Stomach (tissue), 8 donors: ENCODE measurements at regions not wholly inside any gene's neighbourhood (a gene's known extent, or its start where the extent isn't known, plus 50 kb on each side); places are given as distances from the start of the nearest gene placed in this dataset.

Experiments used
- DNase-seq, 2 donors: peaks; one replicate each; pipeline versions ENCODE4 v3.0.0 to v3.0.0-alpha.2; 2013 to 2019
- H3K27ac ChIP-seq, 5 donors: fragments of 200-600 bp in 4 of 5; sonication (generic) in 4 of 5; one replicate each; pipeline ENCODE4 v1.5.1; 2013 to 2019; ENCODE audit warnings: mild to moderate bottlenecking in 1 of 5, moderate library complexity in 1 of 5
- H3K27me3 ChIP-seq, 3 donors: fragments of 200-600 bp; sonication (generic); one replicate each; pipeline ENCODE4 v1.5.1; 2017 to 2019; ENCODE audit warnings: mixed run types in 1 of 3
- H3K36me3 ChIP-seq, 4 donors: fragments of 200-600 bp; sonication (generic); 1 replicate in 3 of 4; 2 replicates in 1 of 4; pipeline ENCODE4 v1.5.1; 2016 to 2019
- H3K4me1 ChIP-seq, 4 donors: fragments of 200-600 bp; sonication (generic); one replicate each; pipeline ENCODE4 v1.5.1; 2016 to 2019
- H3K4me3 ChIP-seq, 4 donors: fragments of 200-600 bp; sonication (generic) in 3 of 4; one replicate each; pipeline ENCODE4 v1.5.1; 2016 to 2019; ENCODE audit warnings: mild to moderate bottlenecking in 1 of 4
- H3K9me3 ChIP-seq, 4 donors: fragments of 200-600 bp; sonication (generic); one replicate each; pipeline ENCODE4 v1.5.1; 2016 to 2019
- EP300 ChIP-seq: sonication (generic); formaldehyde crosslinking; IDR thresholded peaks from one replicate; pipeline ENCODE4 v1.6.1; 2017; ENCODE audit warnings: antibody characterized with exemption
- POLR2A ChIP-seq, 4 donors: fragments of 450-650 bp; IDR thresholded peaks; one replicate each; pipeline ENCODE4 v1.6.1; 2016; ENCODE audit warnings: antibody characterized with exemption in 4 of 4, control low read depth in 2 of 4, mild to moderate bottlenecking in 1 of 4, moderate library complexity in 1 of 4
- POLR2AphosphoS5 ChIP-seq, 3 donors: sonication (generic); formaldehyde crosslinking; IDR thresholded peaks; one replicate each; pipeline ENCODE4 v1.6.1; 2016; ENCODE audit warnings: antibody characterized with exemption in 3 of 3
- whole genome bisulfite sequencing, 5 donors: extraction: QIAGEN DNeasy Blood & Tissue Kit in 3 of 5; methylation state at CpG; one replicate each; pipeline versions ENCODE4 v1.1.5 to v1.1.7; 2013 to 2018; 5-methylcytosine and 5-hydroxymethylcytosine counted together
- intact Hi-C: fragments of 100-400 bp; cut with DNase I; formaldehyde crosslinking; loops from one replicate; pipeline ENCODE4 v1.15.1; 2023; ENCODE audit warnings: low total_unique reads
- TF ChIP-seq, protein P1 (sequence below), 7 experiments: fragments of 450-650 bp in 4 of 7; fragments of 200-600 bp in 3 of 7; sonication (generic) in 3 of 7; IDR thresholded peaks; one replicate each; pipeline ENCODE4 v1.5.1; 2016 to 2019; ENCODE audit warnings: antibody characterized with exemption in 7 of 7, control low read depth in 2 of 7, mild to moderate bottlenecking in 1 of 7
- donor health status: healthy with polysubstance abuse.
- donor health status: Bipolar disorder and iron deficiency.
- donor health status: healthy.

- intact Hi-C loops = no loop called here
- H3K4me3 ChIP-seq = no peak overlapping the region
- no peaks in the 10 kb centered on the region for H3K36me3 ChIP-seq
- no peaks in the 10 kb centered on the region for H3K27me3 ChIP-seq
- TF ChIP-seq EP300 (no peak), POLR2A (IDR thresholded peaks at IDR 0.05) (no peak), POLR2AphosphoS5 (IDR thresholded peaks at IDR 0.05) (no peak)
- TF ChIP-seq, protein P1, sequence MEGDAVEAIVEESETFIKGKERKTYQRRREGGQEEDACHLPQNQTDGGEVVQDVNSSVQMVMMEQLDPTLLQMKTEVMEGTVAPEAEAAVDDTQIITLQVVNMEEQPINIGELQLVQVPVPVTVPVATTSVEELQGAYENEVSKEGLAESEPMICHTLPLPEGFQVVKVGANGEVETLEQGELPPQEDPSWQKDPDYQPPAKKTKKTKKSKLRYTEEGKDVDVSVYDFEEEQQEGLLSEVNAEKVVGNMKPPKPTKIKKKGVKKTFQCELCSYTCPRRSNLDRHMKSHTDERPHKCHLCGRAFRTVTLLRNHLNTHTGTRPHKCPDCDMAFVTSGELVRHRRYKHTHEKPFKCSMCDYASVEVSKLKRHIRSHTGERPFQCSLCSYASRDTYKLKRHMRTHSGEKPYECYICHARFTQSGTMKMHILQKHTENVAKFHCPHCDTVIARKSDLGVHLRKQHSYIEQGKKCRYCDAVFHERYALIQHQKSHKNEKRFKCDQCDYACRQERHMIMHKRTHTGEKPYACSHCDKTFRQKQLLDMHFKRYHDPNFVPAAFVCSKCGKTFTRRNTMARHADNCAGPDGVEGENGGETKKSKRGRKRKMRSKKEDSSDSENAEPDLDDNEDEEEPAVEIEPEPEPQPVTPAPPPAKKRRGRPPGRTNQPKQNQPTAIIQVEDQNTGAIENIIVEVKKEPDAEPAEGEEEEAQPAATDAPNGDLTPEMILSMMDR (IDR thresholded peaks at IDR 0.05) = no peak
- no peak overlapping the region for H3K27ac ChIP-seq
- DNase-seq = no peak
- no peaks in the 10 kb centered on the region for H3K9me3 ChIP-seq
- 77 to 84% (median 82%) methylated on average over 2 of the region's 2 CpGs for WGBS, 5 donors
- H3K4me1 ChIP-seq = no peaks in the 10 kb centered on the region
These were observed 197.2 kb upstream of the MDGA2 start for GRCh38 chr14:47872588-47872987.

DNA sequence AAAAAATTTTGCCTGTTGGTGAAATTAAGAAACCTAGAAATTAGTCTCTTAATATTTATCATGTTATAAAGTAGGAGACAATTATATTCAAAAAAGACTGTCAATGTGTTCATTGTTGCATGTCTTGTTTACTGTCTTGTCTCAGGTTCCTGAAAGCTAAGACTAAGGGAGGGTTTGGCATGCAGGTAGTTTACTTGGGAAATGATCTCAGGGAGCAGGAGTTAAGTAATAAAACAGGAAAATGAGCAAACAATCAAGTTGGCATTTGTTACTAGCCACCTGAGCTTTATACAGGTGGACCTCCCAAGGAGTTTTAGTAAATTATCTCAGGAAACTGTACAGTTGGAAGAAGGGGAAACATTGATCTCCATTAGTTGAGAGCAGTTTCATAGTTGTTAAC, 188.0 kb upstream of the MDGA2 start:
- Histone ChIP-seq H3K4me1 (no peaks in the 10 kb centered on the region), H3K4me3 (no peak overlapping the region), H3K27ac (no peak overlapping the region), H3K36me3 (no peaks in the 10 kb centered on the region), H3K9me3 (peaks cover 0 to 16% (median 4%) of the 10 kb centered on the region in 4 donors), H3K27me3 (no peaks in the 10 kb centered on the region)
- TF ChIP-seq POLR2A (IDR thresholded peaks at IDR 0.05) = no peak
- no peak for TF ChIP-seq POLR2AphosphoS5 (IDR thresholded peaks at IDR 0.05)
- TF ChIP-seq EP300 = no peak
- TF ChIP-seq, protein P1 (IDR thresholded peaks at IDR 0.05) = no peak
- DNase-seq = no peak
- intact Hi-C loops = no loop called here

DNA sequence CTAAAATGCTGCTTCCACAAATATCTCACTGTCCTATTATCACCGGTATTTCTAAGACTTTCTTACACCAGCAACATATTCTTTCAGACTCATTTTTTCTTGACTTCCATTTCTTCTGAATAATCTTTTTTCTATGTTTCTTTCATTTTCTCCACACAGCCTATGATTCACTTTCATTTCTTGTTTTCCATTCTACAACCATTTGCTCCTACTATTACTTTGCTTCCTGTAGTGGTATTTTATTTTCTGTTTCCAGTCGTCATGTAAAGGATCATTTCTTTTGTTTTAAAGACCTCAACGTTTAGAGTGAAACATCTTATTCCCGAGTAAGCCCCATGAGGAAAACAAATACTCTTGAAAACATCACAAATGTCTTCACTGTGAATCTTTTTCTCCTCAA, 182.2 kb upstream of the MDGA2 start:
- Histone ChIP-seq H3K4me3 (no peak overlapping the region), H3K27ac (no peak overlapping the region), H3K36me3 (no peaks in the 10 kb centered on the region), H3K4me1 (no peaks in the 10 kb centered on the region), H3K27me3 (no peaks in the 10 kb centered on the region), H3K9me3 (peaks cover 0 to 20% (median 4%) of the 10 kb centered on the region in 4 donors)
- intact Hi-C loops = no loop called here
- DNase-seq = no peak
- 73 to 82% (median 75%) methylated on average over 4 of the region's 4 CpGs for WGBS, 5 donors
- TF ChIP-seq, protein P1 (IDR thresholded peaks at IDR 0.05) = no peak
- TF ChIP-seq POLR2AphosphoS5 (IDR thresholded peaks at IDR 0.05) = no peak

DNA sequence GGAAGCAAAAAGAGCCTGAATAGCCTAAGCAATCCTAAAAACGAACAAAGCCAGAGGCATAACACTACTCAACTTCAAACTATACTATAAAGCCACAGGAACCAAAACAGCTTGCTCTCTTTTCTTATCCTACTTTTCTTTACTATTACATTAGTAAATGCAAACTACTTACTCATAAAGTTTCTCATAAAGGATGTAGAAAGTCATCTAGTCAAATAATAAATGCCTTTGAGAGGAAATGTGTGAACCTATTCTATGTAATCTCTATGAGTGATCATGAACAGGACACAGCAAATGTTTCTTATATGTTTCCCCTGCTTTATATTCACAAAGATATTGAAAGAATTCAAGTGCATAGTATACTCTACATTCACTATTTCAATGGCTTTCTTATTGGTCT, 176.9 kb upstream of the MDGA2 start:
- no peak overlapping the region for H3K4me3 ChIP-seq
- WGBS, 5 donors = 0 to 50% (median 0%) methylated on average over 1 of the region's 1 CpG
- no peaks in the 10 kb centered on the region for H3K36me3 ChIP-seq
- intact Hi-C loops = no loop called here
- no peak overlapping the region for H3K27ac ChIP-seq
- H3K9me3 ChIP-seq = no peaks in the 10 kb centered on the region
- no peaks in the 10 kb centered on the region for H3K27me3 ChIP-seq
- H3K4me1 ChIP-seq = no peaks in the 10 kb centered on the region
- TF ChIP-seq, protein P1 (IDR thresholded peaks at IDR 0.05) = no peak
- no peak for TF ChIP-seq EP300
- no peak for TF ChIP-seq POLR2AphosphoS5 (IDR thresholded peaks at IDR 0.05)
- no peak for TF ChIP-seq POLR2A (IDR thresholded peaks at IDR 0.05)
- no peak for DNase-seq
